GM13976 (cell line): ENCODE measurements at regions not wholly inside any gene's neighbourhood (a gene's known extent, or its start where the extent isn't known, plus 50 kb on each side); places are given as distances from the start of the nearest gene placed in this dataset.

ENCODE experiments used
- DNase-seq: peaks from one replicate; pipeline ENCODE4 v3.0.0; 2012; ENCODE audit warnings: low spot score
- in situ Hi-C: fragments of 300-500 bp; cut with MboI; formaldehyde crosslinking; loops from one replicate; pipeline ENCODE4 v1.12.0; 2022; ENCODE audit warnings: low sequenced_read_pairs, mixed read lengths, inconsistent platforms; ENCODE audit not compliant: unreplicated experiment
- TF ChIP-seq, protein P1 (sequence below): IDR thresholded peaks from 2 replicates; pipeline ENCODE4 v1.5.1; 2012; ENCODE audit warnings: borderline replicate concordance, mild to moderate bottlenecking; ENCODE audit not compliant: insufficient read depth; ENCODE audit errors: extremely low read depth, missing control alignments, control extremely low read depth

- TF ChIP-seq, protein P1, sequence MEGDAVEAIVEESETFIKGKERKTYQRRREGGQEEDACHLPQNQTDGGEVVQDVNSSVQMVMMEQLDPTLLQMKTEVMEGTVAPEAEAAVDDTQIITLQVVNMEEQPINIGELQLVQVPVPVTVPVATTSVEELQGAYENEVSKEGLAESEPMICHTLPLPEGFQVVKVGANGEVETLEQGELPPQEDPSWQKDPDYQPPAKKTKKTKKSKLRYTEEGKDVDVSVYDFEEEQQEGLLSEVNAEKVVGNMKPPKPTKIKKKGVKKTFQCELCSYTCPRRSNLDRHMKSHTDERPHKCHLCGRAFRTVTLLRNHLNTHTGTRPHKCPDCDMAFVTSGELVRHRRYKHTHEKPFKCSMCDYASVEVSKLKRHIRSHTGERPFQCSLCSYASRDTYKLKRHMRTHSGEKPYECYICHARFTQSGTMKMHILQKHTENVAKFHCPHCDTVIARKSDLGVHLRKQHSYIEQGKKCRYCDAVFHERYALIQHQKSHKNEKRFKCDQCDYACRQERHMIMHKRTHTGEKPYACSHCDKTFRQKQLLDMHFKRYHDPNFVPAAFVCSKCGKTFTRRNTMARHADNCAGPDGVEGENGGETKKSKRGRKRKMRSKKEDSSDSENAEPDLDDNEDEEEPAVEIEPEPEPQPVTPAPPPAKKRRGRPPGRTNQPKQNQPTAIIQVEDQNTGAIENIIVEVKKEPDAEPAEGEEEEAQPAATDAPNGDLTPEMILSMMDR, result no peak
- no peak for DNase-seq
- in situ Hi-C loops, result no loop called here
Observed at GRCh38 chr2:107215401-107216350, 329.7 kb upstream of the ST6GAL2 start.

DNA sequence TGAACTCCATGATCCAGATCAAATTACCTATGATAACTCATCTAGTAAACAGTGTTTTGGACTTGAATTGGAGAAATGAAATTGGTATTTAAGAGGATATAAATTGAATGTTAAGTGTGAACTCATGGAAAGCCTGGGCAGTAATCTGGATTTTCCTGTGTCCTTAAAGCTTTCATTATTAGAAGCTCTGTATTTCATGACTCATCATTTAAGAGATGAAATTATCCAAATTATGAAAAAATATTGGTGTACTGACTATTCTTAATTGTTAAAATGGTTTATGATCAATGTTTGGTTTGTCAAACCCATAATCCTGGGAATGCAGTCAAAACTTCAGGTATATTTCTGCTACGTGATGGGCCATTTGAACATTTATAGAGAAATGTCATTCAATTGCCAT is 332.2 kb upstream of the ST6GAL2 start:
- in situ Hi-C loops, result no loop called here
- no peak for DNase-seq
- TF ChIP-seq, protein P1, result no peak

- no peak for DNase-seq
- in situ Hi-C loops, result no loop called here
- TF ChIP-seq, protein P1, result no peak
Observed at GRCh38 chr2:107222466-107222865, 336.5 kb upstream of the ST6GAL2 start.

DNA sequence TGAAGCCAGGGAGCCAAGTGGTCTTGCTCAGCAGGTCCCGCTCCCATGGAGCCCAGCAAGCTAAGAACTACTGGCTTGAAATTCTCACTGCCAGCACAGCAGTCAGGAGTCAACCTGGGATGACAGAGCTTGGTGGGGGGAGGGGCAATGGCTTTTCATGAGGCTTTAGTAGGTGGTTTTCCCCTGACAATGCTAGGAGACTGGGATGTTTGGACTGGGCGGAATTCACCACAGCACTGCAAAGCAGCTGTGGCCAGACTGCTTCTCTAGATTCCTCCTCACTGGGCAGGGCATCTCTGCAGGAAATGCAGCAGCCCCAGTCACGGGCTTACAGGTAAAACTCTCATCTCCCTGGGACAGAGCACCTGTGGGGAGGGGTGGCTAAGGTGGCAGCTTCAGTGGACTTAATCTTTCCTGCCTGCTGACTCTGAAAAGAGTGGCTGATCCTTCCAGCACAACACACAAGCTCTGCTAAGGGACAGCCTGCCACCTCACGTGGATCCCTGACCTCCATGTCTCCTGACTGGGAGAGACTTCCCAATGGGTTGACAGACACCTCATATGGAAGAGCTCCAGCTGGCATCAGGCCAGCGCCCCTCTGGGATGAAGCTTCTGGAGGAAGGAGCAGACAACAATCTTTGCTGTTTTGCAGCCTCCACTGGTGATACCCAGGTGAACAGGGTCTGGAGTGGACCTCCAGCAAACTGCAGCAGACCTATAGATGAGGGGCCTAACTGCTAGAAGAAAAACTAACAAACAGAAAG is 349.7 kb upstream of the ST6GAL2 start:
- DNase-seq, result no peak
- in situ Hi-C loops, result no loop called here
- TF ChIP-seq, protein P1, result no peak

DNA sequence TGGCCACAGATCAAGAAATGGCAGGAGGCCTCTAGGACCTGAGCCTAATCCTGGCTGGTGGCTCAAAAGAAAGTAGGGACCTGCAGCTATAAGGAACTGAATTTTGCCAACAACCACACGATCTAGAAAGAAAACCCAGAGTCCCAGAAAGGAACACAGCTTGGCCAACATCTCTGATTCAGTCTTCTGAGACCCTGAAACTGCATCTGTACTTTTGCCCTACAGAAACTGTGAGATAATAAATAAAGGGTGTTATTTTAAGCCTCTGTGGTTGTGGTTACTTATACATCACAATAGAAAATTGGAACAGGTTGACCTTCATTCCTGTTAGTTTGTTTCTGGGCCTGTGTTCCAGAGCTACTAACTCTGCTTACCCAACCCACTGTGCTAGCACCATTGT is 356.8 kb upstream of the ST6GAL2 start:
- in situ Hi-C loops, result no loop called here
- TF ChIP-seq, protein P1, result no peak
- DNase-seq, result no peak

DNA sequence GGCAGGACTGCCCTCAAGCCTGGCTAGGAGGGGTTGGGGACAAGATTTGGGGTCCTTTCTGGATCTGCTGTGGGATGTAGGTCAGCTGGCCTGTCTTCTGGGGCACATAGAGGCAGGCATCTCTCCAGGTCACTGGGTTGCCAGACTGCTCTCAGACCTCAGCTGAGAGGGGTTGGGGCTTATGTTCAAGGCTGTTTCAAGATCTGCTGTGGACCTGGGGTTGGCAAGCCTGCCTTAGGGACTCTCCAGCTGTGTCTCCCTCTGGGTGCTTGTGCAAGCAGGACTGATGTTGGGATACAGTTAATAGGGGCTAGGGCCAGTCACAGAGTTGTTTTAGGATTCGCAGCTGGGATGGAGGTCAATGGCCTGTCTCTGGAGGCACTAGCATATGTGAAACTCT is 363.0 kb upstream of the ST6GAL2 start:
- in situ Hi-C loops, result no loop called here
- TF ChIP-seq, protein P1, result no peak
- DNase-seq, result no peak
